HG03175 (cell line): ENCODE measurements at regions not wholly inside any gene's neighbourhood (a gene's known extent, or its start where the extent isn't known, plus 50 kb on each side); places are given as distances from the start of the nearest gene placed in this dataset.
"Not testable (repeated sequence)": the region's sequence is repeated elsewhere in the genome, so short reads cannot be mapped to it uniquely, and the experiment has no call there.

Experiments
- ATAC-seq: cut with Tn5 transposase; IDR thresholded peaks from one replicate; pipeline ENCODE4 v1.9.1; 2021; ENCODE audit warnings: mild to moderate bottlenecking, moderate library complexity; ENCODE audit not compliant: unreplicated experiment

DNA sequence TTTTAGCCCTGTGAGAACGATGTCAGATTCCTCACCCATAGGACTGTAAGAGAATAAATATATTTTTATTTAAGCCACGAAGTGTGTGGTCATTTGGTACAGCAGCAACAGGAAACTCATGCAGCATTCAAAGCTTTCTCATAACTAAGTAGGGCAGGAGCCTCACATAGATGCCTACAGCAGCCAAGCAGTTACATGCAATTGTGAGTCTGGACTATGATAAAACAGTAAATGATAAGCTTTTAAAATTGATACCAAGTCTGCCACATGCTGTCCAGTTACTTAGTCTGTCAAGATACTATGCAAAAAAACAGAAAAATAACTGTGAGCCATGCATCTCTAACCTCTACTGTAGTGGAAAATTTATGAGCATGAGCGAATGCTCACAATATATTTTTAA, 359.6 kb downstream of the HS3ST1 start:
- ATAC-seq, result no peak

DNA sequence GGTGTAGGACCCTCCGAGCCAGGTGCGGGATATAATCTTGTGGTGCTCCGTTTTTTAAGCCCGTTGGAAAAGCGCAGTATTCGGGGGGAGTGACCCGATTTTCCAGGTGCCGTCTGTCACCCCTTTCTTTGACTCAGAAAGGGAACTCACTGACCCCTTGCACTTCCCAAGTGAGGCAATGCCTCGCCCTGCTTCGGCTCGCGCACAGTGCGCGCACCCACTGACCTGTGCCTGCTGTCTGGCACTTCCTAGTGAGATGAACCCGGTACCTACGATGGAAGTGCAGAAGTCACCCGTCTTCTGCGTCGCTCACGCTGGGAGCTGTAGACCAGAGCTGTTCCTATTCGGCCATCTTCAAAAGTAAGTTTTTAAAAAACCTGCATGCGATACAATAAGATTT, 362.1 kb downstream of the HS3ST1 start:
- ATAC-seq, result not testable (repeated sequence)

DNA sequence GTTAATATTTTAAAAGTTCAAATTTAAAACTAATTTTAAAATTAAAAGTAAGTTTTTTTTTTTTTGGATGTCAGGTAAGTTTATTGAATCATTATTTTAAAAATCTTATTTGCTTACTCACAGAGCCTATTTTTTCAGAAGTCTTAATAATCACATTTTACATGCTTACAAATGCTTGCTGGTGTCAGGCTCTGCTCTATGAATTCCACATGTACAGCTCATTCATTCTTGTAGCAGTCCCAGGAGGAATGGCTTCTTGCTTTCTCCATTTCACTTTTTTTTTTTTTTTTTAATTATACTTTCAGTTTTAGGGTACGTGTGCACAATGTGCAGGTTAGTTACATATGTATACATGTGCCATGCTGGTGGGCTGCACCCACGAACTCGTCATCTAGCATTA, 368.1 kb downstream of the HS3ST1 start:
- ATAC-seq, result not testable (repeated sequence)

DNA sequence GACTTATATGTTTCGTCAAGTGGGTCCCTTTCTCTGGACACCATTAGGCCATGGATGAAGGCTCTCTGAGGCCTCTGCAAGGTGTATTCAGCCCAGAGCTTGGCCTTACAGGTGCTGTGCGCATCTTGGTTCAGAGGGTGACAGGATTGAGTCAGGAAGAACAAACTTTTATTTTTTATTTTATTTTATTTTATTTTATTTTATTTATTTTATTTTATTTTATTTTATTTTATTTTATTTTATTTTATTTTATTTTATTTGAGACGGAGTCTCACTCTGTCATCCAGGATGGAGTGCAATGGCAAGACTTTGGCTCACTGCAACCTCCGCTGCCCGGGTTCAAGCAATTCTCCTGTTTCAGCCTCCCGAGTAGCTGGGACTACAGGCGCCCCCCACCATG, 370.4 kb upstream of the CLNK start:
- ATAC-seq, result not testable (repeated sequence)

DNA sequence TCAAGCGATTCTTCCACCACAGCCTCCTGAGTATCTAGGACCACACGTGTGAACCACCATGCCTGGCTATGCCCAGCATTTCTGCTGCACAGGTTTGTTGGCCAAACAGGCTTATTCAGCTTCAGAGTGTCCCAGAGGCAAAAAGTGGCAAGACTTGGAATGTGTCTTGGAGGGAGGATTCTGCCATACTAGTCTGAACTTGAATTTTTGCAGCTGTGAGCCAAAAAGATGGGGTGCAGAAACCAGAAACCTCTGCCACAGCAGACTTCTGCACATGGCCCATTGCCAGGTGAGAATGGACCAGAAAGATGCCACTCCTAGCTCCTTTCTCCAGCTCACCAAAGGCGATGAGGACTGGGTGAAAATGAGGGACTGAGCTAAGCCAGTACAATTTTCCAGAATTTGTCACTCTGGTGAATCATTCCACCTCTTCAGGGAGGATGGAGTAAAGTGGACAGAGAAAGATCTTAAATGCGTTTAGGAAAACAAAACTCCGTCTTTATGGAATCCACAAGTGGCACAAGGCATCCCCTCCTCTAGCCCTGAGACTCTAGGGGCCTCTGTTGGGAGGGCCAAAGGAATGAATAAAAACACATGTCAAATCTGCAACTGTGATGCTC, 369.1 kb upstream of the CLNK start:
- no peak for ATAC-seq

DNA sequence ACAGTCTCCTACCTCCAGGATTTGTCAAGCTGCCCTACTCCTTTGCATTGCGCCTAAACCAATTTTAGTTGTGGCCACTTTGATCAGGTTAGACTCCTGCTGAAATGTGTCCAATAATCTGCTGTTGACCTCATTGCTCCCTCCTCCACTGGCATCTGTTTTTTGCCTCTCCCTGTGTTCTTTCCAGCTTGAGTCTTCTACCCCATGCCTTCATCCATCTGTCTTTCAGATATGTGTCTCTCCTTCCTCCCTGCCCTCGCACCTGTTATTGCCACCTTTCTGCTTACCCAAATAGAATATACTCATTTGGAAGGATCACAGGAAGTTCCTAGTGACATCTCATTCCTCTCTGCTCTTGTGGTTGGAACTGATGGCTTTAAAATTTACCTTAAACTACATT, 366.6 kb upstream of the CLNK start:
- ATAC-seq, result no peak

DNA sequence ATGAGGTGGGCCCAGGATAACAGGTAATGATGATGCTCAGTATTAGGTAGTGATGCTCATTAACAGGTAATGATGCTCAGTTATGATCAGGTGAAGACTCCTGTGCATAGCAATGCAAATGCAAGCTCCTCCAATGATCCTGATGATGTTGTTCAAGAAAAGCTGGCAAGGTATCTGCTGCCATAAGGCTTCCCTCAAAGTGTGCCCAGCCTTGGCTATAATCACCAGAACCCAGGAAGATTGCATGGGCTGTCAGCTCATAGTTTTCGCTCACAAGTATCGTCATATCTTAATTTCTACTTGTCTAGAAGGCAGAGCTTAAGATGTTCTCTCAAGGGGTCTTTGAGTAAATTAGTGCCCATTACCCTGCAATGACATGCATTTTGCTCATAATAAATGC, 366.2 kb upstream of the CLNK start:
- no peak for ATAC-seq

DNA sequence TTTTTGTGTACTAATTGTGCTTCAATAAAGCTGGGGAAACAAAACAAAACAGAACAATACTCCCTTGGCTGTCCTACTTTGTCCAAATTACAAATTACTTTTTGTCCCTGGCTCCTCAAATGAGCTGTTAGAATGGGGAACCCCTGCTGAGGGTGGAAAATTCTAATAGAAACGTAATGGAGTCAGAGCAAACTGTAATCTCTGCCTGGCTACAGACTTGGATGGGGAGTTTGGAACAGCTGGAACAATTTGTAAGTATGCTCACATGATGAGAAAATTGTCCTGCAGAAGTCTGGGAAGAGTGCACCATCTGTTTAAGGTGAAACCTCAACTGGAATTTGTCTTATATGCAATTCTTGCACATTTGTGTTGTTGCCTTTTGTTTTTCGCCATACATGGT, 364.4 kb upstream of the CLNK start:
- ATAC-seq, result no peak

DNA sequence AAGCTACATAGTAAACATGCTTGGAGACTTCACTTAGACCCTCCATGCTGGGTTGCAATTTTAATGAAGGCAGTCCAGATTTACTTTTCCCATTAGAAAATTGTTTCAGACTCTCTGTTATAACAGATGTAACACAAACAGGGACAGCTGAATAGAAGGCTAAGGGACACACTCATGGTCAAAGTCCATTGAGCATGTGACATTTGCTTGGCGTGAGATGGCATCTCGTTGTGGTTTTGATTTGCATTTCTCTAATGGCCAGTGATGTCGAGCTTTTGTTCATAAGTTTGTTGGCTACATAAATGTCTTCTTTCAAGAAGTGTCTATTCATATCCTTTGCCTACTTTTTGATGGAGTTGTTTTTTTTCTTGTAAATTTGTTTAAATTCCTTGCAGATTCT, 358.2 kb upstream of the CLNK start:
- no peak for ATAC-seq

DNA sequence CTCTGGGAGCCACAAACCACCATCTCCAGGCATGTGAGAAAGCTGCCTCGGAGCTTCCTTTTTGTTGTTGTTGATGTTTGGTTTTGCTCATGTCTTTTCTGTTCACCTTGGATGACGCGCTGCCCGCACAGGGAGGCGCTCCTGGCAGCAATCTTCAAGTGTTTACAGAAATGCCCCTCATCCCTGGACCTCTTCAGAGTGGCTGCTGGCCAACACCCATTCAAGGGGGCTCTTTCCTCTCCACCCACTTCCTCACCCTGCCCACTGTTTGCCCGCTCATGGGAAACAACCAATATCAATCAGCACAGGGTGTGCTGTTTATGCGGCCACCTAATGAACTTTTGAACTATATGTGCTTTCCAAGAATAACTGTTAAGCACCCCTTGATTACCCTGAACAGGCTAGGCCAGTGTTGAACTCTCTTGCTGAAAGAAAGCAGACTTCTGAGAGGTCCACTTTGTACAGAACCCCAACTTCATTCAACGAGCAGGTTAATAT, 355.1 kb upstream of the CLNK start:
- no peak for ATAC-seq

DNA sequence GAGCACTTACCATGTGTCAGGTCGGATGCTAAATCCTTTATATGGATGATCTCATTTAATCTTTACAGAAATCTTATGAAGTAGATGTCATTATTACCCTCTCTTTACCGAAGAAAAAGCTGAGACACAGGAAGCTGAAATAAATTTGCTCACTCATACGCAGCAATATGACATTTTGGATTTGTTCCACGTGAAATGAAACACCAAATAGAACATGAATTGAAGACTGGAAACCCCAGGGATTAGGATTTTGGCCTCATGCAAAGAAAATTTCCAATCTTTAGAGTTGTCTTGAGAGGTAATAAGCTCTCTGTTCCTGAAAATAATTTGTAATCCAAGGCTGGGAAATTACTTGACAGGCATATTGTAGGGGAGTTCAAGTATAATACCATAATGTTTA, 354.4 kb upstream of the CLNK start:
- ATAC-seq, result no peak

DNA sequence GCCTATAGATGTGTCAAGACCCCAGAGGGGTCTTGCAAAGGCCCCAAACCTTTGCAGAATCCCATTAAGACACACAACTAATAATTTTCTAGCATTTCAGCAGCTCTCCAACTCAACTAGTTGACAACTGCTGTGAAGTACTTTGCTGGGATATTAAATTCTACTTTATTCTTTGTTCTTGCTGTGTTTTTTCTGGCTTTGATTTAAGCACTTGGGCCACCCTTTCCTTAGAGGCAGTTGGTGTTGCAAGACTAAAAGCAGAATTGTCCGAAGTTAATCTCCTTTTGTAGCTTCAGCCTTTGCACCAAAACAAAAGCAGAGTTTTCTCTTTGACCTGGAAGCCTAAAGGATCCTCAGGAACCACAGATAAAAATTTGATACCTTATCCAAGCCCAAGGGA, 353.1 kb upstream of the CLNK start:
- no peak for ATAC-seq

DNA sequence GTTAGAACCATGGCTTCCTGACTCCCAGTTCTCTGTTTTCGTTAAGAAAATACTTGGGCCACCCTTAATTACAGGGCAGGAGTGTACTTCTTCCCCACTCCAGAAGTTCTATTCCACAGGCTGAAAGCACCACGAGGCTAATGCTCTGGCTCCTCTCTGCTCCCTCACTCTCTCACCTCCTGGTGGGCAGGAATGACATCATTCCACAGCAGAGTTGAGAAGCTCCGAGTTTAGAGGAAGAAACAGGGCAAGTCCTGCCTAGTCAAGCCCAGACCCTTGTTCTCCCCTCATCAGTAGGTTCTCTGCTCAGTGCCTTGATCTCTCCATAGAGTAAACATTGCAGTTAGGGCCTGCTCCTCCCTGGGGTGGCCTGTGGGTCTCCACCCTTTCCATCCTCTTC, 343.8 kb upstream of the CLNK start:
- no peak for ATAC-seq

DNA sequence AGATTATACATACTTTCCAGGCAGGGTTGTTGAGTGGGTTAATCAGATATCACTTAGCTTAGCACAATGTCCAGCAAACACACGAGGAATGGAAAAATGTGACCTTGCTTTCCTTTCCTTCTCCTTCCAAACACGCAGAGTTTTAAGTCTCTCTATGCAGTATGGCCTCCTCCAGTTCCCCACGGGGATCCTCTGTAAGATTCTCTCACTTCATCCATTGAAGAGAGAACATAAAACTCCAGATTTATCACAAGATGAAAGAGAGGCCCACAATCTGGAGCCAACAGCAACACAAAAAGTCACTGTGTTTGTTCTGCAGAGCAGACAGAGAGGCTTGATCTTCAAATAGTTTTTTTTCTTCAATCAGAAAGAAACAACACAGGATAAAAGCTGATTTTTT, 336.8 kb upstream of the CLNK start:
- no peak for ATAC-seq

DNA sequence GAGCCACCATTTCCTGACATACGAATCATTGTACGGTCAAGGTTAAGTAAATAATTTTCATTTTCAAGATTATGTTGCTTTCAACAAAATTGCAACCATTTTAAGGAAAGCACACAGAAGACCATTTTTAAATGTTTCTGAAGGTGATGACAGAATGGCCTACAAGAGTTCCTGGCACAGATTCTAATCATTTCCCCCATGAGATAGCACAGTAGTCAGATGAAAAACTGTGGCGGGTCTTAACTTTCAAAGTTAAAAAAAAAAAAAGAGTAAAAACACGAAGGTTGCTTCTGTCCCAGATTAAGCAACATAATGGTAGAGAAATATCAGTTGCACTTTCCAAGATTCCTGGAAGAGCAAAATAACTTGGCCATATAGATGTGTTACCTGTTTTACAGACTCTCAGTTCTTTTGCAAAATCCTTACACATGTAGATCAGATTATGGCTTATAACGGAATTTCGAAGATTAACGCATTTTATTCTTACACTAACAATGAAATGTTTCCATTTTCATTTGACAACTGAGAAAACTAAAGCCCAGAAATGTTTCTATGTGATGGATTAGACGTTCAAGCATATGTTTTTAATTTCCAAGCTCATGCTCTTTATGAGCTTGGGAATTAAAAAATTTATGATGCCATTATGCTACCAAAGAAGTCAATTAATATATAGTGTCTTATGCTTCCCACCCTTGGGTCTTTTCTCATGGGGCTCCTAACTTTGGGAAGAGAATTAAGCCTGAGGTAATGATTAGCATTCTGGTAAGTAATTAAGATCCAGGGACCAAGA, 335.1 kb upstream of the CLNK start:
- ATAC-seq, result no peak

DNA sequence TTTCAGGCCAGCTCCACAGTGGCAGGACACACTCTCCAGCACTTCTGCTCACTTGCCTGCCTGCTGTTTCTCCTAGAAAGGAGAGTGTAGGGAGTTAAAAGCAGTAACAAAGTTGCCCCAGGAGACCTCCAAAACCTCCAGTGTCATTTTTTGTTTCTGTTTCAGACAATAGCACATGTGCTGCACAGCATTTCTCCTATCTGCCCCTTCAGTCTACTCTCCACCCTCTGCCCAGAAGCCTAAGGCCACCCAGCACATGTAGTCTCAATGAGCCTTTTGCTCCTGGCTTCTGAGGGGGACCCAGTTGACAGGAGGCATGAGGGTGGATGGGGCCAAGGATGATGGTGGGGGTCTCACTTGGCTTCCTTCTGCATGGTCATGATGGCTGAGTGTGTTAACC, 329.6 kb upstream of the CLNK start:
- no peak for ATAC-seq

DNA sequence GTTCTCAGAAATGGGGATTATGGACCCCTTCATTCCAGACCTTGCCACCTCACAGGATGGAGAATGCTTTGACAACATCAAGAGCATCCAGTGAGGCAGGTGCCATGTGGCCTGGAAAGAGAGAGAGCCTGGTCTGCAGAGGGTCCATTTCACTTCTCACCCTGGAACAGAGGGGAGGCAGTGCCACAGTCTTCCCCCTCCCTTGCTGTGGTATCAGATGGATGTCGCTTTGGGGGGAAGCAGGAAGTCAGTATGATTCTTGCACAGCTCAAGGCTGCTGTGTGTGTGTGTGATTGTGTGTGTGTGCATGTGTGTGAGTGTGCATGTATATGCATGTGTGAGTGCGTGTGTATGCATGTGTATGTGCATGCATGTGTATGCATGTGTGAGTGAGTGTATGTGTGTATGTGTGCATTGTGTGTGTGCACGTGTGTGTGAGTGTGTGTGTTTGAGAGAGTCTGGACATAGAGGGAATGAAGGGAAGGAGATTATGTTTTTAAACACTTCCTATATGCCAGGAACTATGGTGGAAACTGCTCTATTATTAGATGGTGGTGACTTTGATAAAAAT, 328.6 kb upstream of the CLNK start:
- ATAC-seq, result no peak

DNA sequence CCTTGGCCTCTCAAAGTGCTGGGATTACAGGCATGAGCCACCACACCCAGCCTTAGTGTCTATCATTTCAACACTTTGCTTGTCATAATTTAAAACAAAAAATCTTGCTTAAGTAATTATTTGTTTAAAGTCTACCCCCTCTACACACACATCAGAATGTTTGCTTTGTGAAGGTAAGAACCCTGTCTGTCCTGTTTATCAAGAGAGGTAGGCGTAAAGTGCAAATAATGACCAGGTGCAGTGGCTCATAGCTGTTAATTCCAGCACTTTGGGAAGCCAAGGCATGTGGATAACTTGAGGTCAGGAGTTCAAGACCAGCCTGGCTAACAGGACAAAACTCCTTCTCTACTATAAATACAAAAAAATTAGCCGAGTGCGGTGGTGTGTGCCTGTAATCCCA, 326.7 kb upstream of the CLNK start:
- no peak for ATAC-seq

DNA sequence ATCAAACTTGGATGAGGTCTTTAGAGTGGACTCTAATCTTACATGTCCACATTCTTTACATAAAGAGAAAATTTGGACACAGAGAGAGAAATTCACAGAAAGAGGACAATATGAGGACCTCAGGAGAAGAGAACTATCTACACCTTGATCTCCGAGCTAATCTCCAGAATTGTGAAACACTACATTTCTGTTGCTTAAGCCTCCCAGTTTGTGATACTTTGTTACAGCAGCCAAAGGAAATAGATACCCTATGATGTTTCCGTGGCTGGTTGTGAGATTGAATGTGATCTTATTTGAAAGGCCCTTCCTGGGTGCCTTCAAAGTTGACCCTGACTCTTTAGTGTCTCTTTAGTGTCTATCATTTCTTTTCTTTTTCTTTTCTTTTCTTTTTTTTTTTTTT, 326.1 kb upstream of the CLNK start:
- no peak for ATAC-seq

DNA sequence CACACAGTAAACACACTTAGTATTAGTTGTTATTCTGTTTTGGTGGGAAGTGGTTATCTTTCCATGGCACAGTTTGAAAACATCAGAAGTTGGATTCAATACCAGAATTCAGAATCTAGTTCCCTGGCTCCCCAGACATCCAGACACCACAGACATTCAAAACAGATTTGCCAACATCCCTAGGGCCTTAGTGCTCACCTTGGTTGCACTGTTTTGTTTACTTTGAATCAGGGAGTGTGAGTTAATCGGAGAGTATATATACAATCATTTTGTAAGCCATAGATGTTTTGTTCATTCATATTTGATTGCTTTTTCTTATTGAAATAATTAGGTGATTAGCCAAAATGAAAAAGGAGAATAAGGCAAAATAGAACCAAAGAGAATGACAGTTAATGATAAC, 324.7 kb upstream of the CLNK start:
- no peak for ATAC-seq

DNA sequence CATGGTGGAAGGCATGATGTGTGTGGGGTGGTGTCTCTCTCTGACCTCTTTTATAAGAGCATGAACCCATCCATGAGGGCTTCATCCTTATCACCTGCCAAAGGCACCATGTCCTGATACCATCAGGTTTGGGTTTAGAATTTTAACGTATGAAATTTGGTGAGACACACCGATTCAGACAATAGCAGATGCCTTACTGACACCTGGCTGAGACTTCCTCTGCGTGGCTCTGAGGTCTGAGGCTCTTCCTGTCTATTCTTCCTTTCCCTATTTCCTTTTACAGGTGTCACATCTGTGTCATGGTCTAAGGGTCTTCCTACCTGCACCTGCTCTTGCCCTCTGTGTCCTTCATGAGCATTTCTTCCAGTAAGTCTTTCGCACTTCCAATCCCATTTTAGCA, 320.7 kb upstream of the CLNK start:
- no peak for ATAC-seq

DNA sequence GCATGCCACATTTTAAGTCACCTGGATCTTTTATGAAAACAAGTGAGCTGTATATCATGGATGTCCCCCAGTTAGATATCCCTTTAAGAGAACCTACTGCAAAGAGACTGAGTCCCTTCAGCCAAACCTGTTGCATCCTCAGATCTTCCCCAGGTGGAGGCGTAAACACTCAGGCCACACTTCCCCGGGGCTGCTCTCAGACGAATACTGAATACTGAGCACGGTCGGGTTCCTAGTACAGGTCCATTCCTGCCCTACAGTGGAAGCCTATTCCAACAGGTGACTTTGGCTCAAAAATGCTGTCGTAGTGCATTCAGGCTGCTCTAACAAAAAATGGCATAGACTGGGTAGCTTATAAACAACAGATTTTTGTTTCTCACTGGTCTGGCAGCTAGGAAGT, 320.2 kb upstream of the CLNK start:
- no peak for ATAC-seq
